H1 (cell line): ENCODE measurements at regions not wholly inside any gene's neighbourhood (a gene's known extent, or its start where the extent isn't known, plus 50 kb on each side); places are given as distances from the start of the nearest gene placed in this dataset.

ENCODE experiments used
- CTCF ChIA-PET: fragments of 300-600 bp; sonication (Branson Sonifier 250); formaldehyde crosslinking; loops from one replicate; lab custom pipeline; 2021; ENCODE audit not compliant: partially characterized antibody; lab: Charles Lee
- POLR2A ChIA-PET: fragments of 300-600 bp; sonication (Branson Sonifier 250); formaldehyde crosslinking; loops from one replicate; lab custom pipeline; 2021; ENCODE audit warnings: inconsistent platforms; ENCODE audit not compliant: partially characterized antibody; lab: Charles Lee
- DNase-seq, 2 experiments: peaks; one replicate each; pipeline versions ENCODE4 v3.0.0 to v3.0.0-alpha.2; 2010 to 2022; ENCODE audit warnings: low spot score in 2 of 2, low read depth in 1 of 2, mixed read lengths in 1 of 2
- FAIRE-seq: peaks from 2 replicates; lab custom pipeline; 2011; peaks lifted over from hg19 to GRCh38; lab: Jason Lieb, UNC
- H2AFZ ChIP-seq: 2 replicates; pipeline ENCODE4 v1.8.1; 2012; ENCODE audit warnings: low read length, inconsistent platforms
- H2AK5ac ChIP-seq: 2 replicates; pipeline ENCODE4 v1.6.1; 2013; ENCODE audit warnings: low read depth, low read length
- H2BK120ac ChIP-seq: replicated peaks from 2 replicates; pipeline ENCODE3; 2013; ENCODE audit warnings: low read depth, low read length, inconsistent platforms
- H2BK12ac ChIP-seq: 2 replicates; pipeline ENCODE4 v1.6.1; 2013; ENCODE audit warnings: low read depth, low read length
- H2BK15ac ChIP-seq: 2 replicates; pipeline ENCODE4 v1.6.1; 2013; ENCODE audit warnings: low read length
- H2BK20ac ChIP-seq: 2 replicates; pipeline ENCODE4 v1.6.1; 2013; ENCODE audit warnings: low read length
- H2BK5ac ChIP-seq: 2 replicates; pipeline ENCODE4 v1.6.1; 2013; ENCODE audit warnings: low read depth, low read length
- H3K14ac ChIP-seq: 2 replicates; pipeline ENCODE4 v1.6.1; 2013; ENCODE audit warnings: inconsistent platforms; ENCODE audit not compliant: insufficient read length
- H3K18ac ChIP-seq: 2 replicates; pipeline ENCODE4 v1.6.1; 2013; ENCODE audit warnings: low read length; ENCODE audit errors: extremely low read depth
- H3K23ac ChIP-seq: 2 replicates; pipeline ENCODE4 v1.6.1; 2013; ENCODE audit warnings: inconsistent platforms; ENCODE audit not compliant: insufficient read length
- H3K23me2 ChIP-seq: 2 replicates; pipeline ENCODE4 v1.6.1; 2013; ENCODE audit warnings: low read depth, low read length
- H3K27ac ChIP-seq: 2 replicates; pipeline ENCODE4 v1.6.1; 2011; ENCODE audit warnings: low read depth, low read length, inconsistent platforms
- H3K27me3 ChIP-seq, 4 experiments: replicated peaks in 1 of 4; 1 replicate in 1 of 4; 2 replicates in 3 of 4; pipeline versions ENCODE4 v1.6.1 to v1.8.1; 2011 to 2013; ENCODE audit warnings: low read length in 3 of 4, mild to moderate bottlenecking in 3 of 4, inconsistent platforms in 2 of 4, mixed read lengths in 2 of 4, moderate library complexity in 1 of 4; ENCODE audit not compliant: control insufficient read depth in 3 of 4, insufficient read depth in 3 of 4; ENCODE audit errors: extremely low read depth in 1 of 4
- H3K36me3 ChIP-seq, 4 experiments: 2 replicates each; pipeline versions ENCODE4 v1.6.1 to v1.8.1; 2011 to 2013; ENCODE audit warnings: mild to moderate bottlenecking in 4 of 4, low read length in 3 of 4, moderate library complexity in 2 of 4, control low read depth in 1 of 4, inconsistent platforms in 1 of 4; ENCODE audit not compliant: insufficient read depth in 4 of 4, control insufficient read depth in 2 of 4
- H3K4ac ChIP-seq: replicated peaks from 2 replicates; pipeline ENCODE3; 2013; ENCODE audit warnings: low read length, low read depth, mixed read lengths, inconsistent platforms; ENCODE audit not compliant: insufficient read length
- H3K4me1 ChIP-seq, 4 experiments: replicated peaks in 1 of 4; 1 replicate in 1 of 4; 2 replicates in 3 of 4; pipeline versions ENCODE4 v1.6.1 to v1.8.1; 2011 to 2013; ENCODE audit warnings: low read length in 3 of 4, inconsistent platforms in 2 of 4, mixed read lengths in 1 of 4; ENCODE audit not compliant: insufficient read depth in 4 of 4, control insufficient read depth in 3 of 4
- H3K4me2 ChIP-seq, 2 experiments: 2 replicates each; pipeline versions ENCODE4 v1.6.1 to v1.8.1; 2011 to 2013; ENCODE audit warnings: low read depth in 2 of 2, low read length in 2 of 2, control low read depth in 1 of 2, inconsistent platforms in 1 of 2, mild to moderate bottlenecking in 1 of 2; ENCODE audit not compliant: insufficient read depth in 1 of 2
- H3K4me3 ChIP-seq, 4 experiments: fragments of 200-600, 300-600 bp in 1 of 4; sonication (generic), shearing (Covaris generic), sonication (Bioruptor Twin) in 1 of 4; 2 replicates each; pipeline versions ENCODE4 v1.5.1 to v1.8.1; 2011 to 2016; ENCODE audit warnings: low read length in 4 of 4, low read depth in 3 of 4, control low read depth in 2 of 4, inconsistent platforms in 2 of 4, mild to moderate bottlenecking in 2 of 4, mixed read lengths in 1 of 4, moderate library complexity in 1 of 4; ENCODE audit not compliant: insufficient read depth in 2 of 4; ENCODE audit errors: extremely low read depth in 1 of 4
- H3K56ac ChIP-seq: replicated peaks from 2 replicates; pipeline ENCODE3; 2013; ENCODE audit warnings: low read depth, mild to moderate bottlenecking, mixed read lengths, low read length, inconsistent platforms; ENCODE audit not compliant: insufficient read length
- H3K79me1 ChIP-seq: 2 replicates; pipeline ENCODE4 v1.6.1; 2013; ENCODE audit warnings: low read depth, low read length, control low read depth
- H3K79me2 ChIP-seq, 2 experiments: 2 replicates each; pipeline versions ENCODE4 v1.6.1 to v1.8.1; 2012 to 2013; ENCODE audit warnings: low read length in 2 of 2, mild to moderate bottlenecking in 2 of 2, inconsistent platforms in 1 of 2; ENCODE audit not compliant: insufficient read depth in 2 of 2, control insufficient read depth in 1 of 2
- H3K9ac ChIP-seq, 4 experiments: replicated peaks in 1 of 4; 1 replicate in 1 of 4; 2 replicates in 3 of 4; pipeline versions ENCODE4 v1.6.1 to v1.8.1; 2011 to 2013; ENCODE audit warnings: low read depth in 3 of 4, low read length in 3 of 4, control low read depth in 2 of 4, mild to moderate bottlenecking in 2 of 4, moderate library complexity in 2 of 4, inconsistent platforms in 1 of 4; ENCODE audit errors: extremely low read depth in 1 of 4
- H3K9me3 ChIP-seq, 2 experiments: 2 replicates each; pipeline versions ENCODE4 v1.6.1 to v1.8.1; 2012 to 2013; ENCODE audit warnings: mild to moderate bottlenecking in 2 of 2, moderate library complexity in 2 of 2, control low read depth in 1 of 2, inconsistent platforms in 1 of 2, low read depth in 1 of 2, low read length in 1 of 2, mixed read lengths in 1 of 2; ENCODE audit not compliant: insufficient read depth in 2 of 2
- H4K20me1 ChIP-seq, 2 experiments: replicated peaks in 1 of 2; 2 replicates each; pipeline versions ENCODE3 to v1.8.1; 2011 to 2013; ENCODE audit warnings: inconsistent platforms in 2 of 2, low read length in 2 of 2, mild to moderate bottlenecking in 1 of 2; ENCODE audit not compliant: insufficient read depth in 2 of 2, control insufficient read depth in 1 of 2
- H4K5ac ChIP-seq: 2 replicates; pipeline ENCODE4 v1.6.1; 2013; ENCODE audit warnings: low read length, low read depth, mixed read lengths, inconsistent platforms; ENCODE audit not compliant: insufficient read length
- H4K8ac ChIP-seq: 2 replicates; pipeline ENCODE4 v1.8.0; 2013; ENCODE audit warnings: mild to moderate bottlenecking, moderate library complexity, low read length, inconsistent platforms; ENCODE audit not compliant: insufficient read depth; ENCODE audit errors: extremely low read depth
- H4K91ac ChIP-seq: replicated peaks from 2 replicates; pipeline ENCODE3; 2013; ENCODE audit warnings: low read length, mixed read lengths, inconsistent platforms; ENCODE audit not compliant: insufficient read length
- CEBPB ChIP-seq: IDR thresholded peaks from 2 replicates; pipeline ENCODE4 v1.6.1; 2012; ENCODE audit warnings: low read depth, low read length
- GABPA ChIP-seq: IDR thresholded peaks from 2 replicates; pipeline ENCODE4 v1.6.1; 2011; ENCODE audit warnings: mild to moderate bottlenecking, low read length, moderate library complexity, borderline replicate concordance; ENCODE audit not compliant: insufficient read depth
- MAFK ChIP-seq: IDR thresholded peaks from 2 replicates; pipeline ENCODE4 v1.6.1; 2012; ENCODE audit warnings: low read depth, mild to moderate bottlenecking, improper control_type of control experiment, low read length
- NRF1 ChIP-seq: IDR thresholded peaks from 2 replicates; pipeline ENCODE4 v1.6.1; 2011; ENCODE audit warnings: mild to moderate bottlenecking, low read depth, low read length, improper control_type of control experiment
- SAP30 ChIP-seq: fragments of 300-600 bp; sonication (generic); IDR thresholded peaks from 2 replicates; pipeline ENCODE4 v1.7.1; 2012; ENCODE audit warnings: low read length, moderate library complexity, mild to moderate bottlenecking, inconsistent platforms; ENCODE audit not compliant: insufficient read depth, insufficient replicate concordance
- WGBS, 2 experiments: shearing (Covaris generic) in 1 of 2; methylation state at CpG; one replicate each; pipeline versions ENCODE4 v1.1.6 to v1.1.7; 2013 to 2015; ENCODE audit warnings: low lambda C conversion rate in 2 of 2, mixed read lengths in 2 of 2, inconsistent platforms in 1 of 2, low coverage in 1 of 2, missing lambda C conversion rate in 1 of 2; ENCODE audit not compliant: insufficient replicate concordance in 2 of 2, insufficient coverage in 1 of 2, insufficient read length in 1 of 2; ENCODE audit errors: extremely low coverage in 1 of 2, missing lambda C conversion rate in 1 of 2; 5-methylcytosine and 5-hydroxymethylcytosine counted together

DNA sequence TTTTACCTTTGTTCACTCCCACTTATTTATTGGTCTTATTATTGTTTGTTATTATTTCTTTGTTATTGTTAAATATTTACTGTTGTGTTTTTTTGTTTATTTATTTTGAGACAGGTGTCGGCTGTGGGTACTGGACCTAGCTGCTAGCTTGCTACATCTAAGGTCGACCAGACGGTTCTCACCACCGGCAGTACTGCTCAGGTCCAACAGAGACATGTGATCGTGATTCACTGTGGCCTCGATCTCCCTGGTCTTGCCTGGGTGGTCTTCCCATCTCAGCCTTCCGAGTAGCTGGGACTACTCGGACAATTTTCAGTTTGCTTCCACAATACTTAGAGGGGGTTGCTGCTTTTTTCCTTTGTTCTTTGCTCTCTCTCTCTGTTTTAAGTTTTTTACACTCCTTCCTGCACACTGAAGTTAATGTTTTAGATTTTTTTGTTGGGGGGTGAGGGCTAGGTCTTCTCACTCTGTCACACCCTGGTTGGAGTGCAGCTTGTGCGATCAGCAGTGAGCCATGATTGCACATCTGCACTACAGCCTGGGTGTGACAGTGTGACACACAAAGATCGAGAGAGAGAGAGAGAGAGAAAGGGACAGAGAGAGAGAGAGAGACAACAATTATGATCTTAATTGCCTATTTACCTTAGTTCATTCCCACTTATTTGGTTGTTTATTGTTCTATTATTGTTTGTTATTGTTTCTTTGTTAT is 1432.4 kb downstream of the UQCRFS1 start:
- H3K4me3 ChIP-seq: no peak overlapping the region
- DNase-seq (no peak), FAIRE-seq (no peak)
- no peak overlapping the region for H4K8ac ChIP-seq
- no peak overlapping the region for H2BK20ac ChIP-seq
- H3K9me3 ChIP-seq: peaks cover 4 to 9% of the 10 kb centered on the region in 2 experiments; a peak in 2 of 4 replicates
- no peak overlapping the region for H3K4me2 ChIP-seq
- H3K36me3 ChIP-seq: no peaks in the 10 kb centered on the region
- no peak overlapping the region for H2BK15ac ChIP-seq
- H3K56ac ChIP-seq: no peak overlapping the region
- no peak overlapping the region for H2BK12ac ChIP-seq
- peaks cover 0 to 1% of the 10 kb centered on the region in 2 experiments for H4K20me1 ChIP-seq
- CTCF ChIA-PET: no interaction called here
- POLR2A ChIA-PET: no interaction called here
- no peak overlapping the region for H2BK120ac ChIP-seq
- H2AK5ac ChIP-seq: no peak overlapping the region
- H3K9ac ChIP-seq: no peak overlapping the region
- no peak overlapping the region for H2AFZ ChIP-seq
- no peak overlapping the region for H4K91ac ChIP-seq
- WGBS, 2 experiments: 89% methylated on average over 10 of the region's 10 CpGs; no CpG with 5 or more reads in 1 of the 2 experiments
- H3K23ac ChIP-seq: no peak overlapping the region
- H3K4me1 ChIP-seq: no peaks in the 10 kb centered on the region
- H4K5ac ChIP-seq: no peak overlapping the region
- H3K4ac ChIP-seq: no peak overlapping the region
- no peak for TF ChIP-seq SAP30
- no peak for TF ChIP-seq GABPA
- no peak for TF ChIP-seq CEBPB
- no peak for TF ChIP-seq MAFK
- TF ChIP-seq NRF1: no peak
- no peak overlapping the region for H3K18ac ChIP-seq
- H3K79me2 ChIP-seq: peaks cover 0 to 26% of the 10 kb centered on the region in 2 experiments; a peak in 2 of 4 replicates
- H3K14ac ChIP-seq: no peak overlapping the region
- H3K27ac ChIP-seq: no peak overlapping the region
- H3K27me3 ChIP-seq: no peaks in the 10 kb centered on the region
- H2BK5ac ChIP-seq: no peak overlapping the region
- no peaks in the 10 kb centered on the region for H3K23me2 ChIP-seq
- H3K79me1 ChIP-seq: no peaks in the 10 kb centered on the region
